ENCODE measurements at regions not wholly inside any gene's neighbourhood (a gene's known extent, or its start where the extent isn't known, plus 50 kb on each side); places are given as distances from the start of the nearest gene placed in this dataset.

DNA sequence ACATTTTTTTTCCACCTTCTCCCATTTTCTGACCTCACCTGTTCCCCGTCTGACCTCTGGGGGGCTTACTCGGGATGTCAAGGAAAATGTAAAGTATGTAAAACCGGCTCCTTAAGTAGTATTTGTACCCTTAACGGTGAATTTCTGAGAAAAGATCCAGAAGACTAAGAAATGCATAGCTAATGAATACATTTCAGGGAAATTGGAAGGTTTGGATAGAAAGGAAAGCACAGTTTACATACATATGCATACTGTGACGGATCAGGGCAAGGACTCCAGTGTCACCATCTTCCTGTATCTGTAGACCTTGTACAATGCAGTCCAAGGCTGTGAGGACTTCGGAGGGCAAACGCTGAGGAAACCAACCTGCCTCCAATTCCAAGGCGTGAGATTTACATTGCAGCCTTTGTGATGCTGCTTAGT lies 2185.9 kb upstream of the TENM3 start:
- no peak for DNase-seq (ENCODE audit: low read depth)

DNA sequence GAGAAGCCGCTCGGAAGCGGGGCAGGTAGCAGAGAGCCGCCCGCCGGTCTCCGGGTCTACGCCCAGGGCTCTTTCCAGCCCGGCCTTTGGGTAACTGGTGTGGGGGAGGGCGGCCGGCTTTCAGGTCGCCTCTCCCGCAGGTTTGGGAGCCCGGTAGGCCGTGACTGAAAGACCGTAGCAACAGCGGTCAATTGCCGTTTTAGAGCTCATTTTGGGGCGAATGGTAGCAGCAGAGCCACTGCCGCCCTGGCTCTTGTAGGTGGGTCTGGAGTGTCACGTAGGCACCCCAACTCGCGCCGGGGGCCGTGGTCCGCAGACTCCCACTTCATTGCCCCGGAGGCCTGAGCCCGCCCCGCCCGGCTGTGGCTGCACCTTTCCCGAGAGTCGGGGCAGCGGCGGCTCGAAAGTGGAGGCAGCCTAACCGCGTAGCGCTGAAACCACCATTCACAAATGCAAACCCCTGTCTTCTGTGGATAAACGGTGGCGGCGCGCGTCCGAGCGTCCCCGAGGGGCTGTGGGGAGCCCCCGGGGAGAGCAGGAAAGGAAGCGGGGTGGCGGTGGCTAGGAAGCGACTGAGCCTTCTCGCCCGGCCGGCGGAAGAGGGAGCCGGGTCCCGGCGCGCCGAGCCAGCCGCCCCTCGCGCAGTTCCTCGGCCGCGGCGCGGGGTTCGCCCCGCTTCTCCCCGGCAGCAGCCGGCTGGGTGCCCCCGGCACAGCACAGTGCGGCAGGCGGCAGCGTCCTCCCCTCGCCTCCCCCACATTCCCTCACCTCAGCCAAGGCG lies 2185.1 kb upstream of the TENM3 start:
- no peak for DNase-seq (ENCODE audit: low read depth)

- DNase-seq (ENCODE audit: low read depth) = no peak
These were observed 2184.4 kb upstream of the TENM3 start for GRCh38 chr4:180058691-180059215.

DNA sequence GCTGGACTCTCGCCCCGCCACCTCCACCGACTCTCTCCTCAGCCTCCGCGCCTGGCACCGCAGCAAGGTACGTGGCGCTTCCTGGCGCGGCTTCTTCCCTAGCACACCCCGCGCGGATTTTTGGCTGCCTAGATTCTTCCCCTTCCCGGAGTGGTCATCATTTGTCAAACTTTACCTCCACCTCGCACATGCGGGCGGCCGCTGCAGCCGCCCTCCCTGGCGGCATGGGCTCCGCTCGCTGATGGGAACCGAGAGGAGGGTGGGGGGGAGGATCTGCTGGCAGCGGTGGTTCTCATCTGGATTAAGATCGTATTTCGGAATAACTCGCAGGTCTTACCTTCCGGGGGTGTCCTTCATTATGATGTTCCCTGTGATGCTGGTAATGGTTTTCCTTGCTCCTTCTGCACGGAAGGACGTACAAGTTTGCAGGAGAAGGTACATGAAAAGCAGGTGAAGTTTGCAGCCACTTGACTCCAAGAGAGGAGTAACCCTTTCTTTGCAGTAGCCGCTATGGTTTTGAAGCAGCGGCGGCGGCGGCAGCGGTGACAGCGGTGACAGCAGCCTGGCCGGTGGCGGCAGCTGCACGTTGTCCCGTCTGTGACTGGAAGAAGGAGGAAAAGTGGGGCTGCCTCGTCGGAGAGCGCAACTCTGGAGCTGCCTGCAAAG lies 2183.9 kb upstream of the TENM3 start:
- DNase-seq (ENCODE audit: low read depth) = no peak

DNA sequence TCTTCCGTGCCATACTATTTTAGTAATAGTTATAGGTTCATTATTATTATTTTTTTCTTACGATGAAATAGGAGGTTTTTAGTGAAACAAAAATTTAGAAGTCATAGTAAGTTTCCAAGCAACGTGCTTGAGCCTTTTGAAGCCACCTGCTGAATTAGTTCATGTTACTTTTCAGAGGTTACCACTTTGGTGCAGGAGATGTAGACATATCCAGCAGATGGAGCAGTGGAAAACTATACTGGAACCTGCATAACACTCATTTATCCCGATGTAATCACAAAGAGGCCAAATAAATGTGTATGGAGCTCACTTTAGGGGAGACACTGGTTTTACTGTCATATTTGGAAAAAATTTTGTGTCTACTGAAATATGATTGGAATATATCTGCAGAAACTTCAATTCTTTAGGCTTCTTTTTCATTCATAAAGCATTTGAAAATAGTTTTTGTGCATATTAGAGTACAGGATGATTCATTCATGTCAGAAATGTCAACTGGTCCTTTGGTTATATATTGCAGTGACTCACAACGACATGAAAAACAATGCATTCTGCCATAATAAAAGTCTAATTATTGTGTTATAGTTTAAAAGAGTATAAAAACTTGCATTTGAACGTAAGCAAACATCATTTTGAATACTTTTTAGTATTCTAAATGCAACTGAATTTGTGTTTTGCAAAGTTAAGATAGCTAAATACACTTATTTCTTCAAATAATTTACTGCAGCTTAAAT lies 2182.9 kb upstream of the TENM3 start:
- no peak for DNase-seq (ENCODE audit: low read depth)

GRCh38 chr4:180081072-180081471 lies 2162.1 kb upstream of the TENM3 start:
- no peak for DNase-seq (ENCODE audit: low read depth)

DNA sequence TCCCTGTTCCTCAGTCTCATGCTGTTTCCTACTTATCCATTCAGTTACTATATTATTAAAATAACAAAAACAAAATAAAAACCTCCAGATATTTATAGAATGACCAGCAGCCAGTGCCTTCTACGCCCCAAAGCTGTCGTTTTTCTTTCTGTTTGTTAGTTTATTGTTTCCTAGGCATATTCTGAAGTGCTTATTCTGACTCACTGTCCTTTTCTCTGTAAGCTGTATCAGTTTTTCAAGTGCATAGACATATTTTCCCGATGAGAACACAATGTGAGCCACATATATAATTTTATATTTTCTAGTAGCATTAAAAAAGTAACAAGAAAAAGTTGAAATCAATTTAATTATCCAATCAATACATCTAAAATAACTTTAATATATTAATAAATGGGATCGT lies 2158.6 kb upstream of the TENM3 start:
- no peak for DNase-seq (ENCODE audit: low read depth)

DNA sequence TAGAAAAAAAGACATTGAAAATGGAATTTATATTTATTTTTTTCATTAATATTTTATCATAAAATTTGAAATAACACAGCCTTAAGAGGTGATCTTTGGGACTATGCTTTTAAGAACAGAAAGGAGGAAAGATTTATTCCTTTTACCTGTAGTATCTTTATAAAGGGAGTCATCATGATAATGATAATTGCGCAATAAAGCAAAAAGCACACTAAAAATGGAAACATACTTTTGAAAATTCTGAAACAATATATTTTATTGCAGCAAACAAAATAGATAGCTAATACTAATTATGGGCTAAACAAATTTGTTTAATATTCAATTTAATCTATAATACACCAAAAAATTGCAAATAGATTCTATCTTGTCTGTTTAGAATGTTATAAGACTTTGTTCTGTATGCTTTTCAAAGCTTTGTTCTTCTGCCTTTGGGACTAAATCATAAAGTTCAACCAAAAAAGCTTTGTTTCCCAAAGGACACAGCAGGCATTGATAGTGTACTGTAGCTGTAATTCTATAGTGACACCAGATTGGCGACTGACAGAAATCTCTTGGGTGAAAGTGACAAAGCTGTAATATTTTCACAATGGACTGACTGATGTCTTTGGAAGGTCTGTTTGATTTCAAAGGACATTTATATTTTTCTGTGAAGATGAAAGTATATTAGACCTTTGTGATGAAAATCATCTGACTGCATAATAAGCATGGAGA lies 2156.6 kb upstream of the TENM3 start:
- no peak for DNase-seq (ENCODE audit: low read depth)

DNA sequence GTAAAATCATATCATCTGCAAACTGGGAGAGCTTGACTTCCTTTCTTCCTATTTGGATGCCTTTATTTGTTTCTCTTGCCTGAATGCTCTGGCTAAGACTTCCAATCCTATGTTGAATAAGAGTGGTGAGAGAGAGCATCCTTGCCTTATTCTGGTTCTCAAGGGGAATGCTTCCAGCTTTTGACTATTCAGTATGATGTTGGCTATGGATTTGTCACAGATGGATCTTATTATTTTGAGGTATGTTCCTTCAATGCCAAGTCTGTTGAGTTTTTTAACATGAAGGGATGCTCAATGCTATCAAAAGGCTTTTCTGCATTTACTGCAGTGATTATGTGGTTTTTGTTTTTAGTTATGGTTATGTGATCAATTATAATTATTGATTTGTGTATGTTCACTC lies 2144.6 kb upstream of the TENM3 start:
- no peak for DNase-seq (ENCODE audit: low read depth)

DNA sequence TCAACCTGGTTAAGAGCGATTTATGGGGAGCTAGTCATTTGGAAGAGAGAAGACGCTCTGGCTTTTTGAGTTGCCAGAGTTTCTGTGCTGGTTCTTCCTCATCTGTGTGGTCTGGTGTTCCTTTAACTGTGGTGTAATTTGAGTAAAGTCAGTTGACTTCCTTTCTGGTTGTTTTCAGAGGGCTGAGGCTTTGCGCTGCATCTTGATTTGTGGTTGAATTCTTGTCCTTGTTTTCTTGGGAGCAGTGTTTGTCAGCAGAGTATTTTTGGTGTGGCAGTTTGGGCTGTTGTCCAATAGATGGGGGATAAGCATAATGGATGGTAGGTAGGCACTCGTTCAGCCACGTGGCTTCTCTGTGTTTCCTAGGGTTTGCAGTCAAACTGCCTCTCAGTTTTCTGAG lies 2143.2 kb upstream of the TENM3 start:
- DNase-seq (ENCODE audit: low read depth) = no peak

DNA sequence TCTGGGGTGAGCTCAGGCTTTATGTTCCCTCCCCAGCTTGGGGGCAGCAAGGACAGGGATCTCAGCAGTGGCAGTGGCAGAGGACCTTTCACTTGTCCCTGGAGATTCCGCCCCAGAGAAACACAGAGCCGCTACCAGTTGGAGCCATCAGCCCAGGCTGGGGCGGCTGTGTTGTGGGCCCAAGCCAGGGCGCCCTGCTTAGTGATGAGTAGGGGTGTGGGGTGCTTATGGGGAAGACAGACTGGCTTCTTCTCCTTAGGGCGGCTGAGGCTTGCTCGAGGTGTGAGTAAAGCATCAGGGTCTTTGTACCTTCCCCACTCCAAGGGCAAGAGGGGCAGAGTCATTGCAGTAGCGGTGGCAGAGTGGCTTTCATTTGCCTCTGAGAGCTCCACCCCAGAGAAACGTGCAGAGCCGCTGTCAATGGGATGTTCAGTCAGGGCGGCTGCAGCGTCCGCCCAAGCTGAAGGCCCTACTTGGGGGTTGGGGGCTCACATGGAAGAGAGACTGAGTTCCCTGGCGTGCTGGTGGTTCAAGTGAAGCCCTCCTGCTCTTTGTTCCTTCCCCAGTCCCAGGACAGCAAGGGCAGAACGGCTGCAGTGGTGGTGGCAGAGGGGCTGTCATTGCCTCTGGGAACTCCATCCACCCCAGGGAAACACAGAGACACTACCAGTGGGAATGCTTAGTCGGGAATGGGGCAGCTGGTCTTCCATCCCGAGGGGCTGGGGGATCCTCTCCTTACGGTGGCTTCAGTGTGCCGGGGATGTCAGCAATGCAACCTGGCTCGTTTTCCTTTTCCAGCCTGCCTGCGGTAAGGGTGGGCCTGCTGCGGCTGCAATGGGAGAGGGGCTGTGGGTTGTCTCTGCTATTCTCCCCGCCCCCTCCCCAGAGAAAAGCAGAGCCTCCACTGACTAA lies 2142.5 kb upstream of the TENM3 start:
- no peak for DNase-seq (ENCODE audit: low read depth)

DNA sequence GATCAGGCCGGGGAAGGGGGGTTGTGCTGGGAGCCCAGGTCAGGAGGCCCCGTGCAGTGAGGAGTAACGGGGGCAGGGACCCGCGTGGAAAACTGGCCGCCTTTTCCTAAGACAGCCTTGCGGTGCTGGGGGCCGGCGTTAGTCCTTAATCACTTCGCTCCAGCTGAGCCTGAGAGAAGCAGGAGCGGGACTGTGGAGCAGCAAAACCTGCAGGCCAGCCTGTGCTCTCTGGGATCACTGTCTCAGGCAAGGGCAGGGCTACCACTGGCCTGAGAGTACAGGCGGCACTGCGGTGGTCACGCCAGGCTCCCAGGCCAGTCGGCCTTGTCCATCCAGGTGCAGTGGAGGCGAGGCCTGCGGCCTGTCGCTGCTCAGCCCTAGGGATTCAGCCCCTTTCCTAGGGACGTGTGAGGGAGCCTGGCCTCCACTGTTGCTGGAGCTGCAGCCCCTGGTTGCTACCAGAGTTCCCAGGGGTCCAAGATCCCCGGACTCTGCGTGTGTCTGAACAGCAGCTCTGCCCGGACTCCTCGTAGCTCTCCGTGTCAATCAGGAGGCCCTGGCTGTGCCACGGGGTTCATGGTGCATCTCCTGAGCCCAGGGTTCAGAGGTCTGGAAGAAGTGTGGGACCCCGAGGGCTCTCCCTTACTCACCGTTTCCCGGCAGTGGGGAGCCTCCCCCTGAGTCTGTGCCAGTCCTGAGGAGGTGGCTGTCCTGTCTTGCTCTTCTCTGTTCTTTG lies 2141.7 kb upstream of the TENM3 start:
- no peak for DNase-seq (ENCODE audit: low read depth)

DNA sequence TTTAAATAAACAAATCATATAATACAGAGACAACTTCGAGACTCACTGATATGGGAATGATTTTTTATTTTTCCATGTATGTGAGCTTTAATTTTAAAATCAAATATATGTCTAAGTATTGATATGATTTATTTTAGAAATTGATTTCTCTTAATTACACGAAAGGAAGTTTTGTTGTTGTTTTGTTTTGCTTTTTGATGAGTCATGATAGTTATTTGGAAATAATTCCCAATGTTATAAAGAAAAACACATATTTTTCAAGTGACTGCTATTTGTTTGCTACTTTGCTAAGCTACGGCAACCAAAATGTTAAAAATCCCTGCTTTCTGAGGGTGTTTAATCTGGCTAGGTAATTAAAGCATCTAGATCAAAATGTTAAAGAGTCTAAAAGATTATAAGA lies 2139.4 kb upstream of the TENM3 start:
- no peak for DNase-seq (ENCODE audit: low read depth)

DNA sequence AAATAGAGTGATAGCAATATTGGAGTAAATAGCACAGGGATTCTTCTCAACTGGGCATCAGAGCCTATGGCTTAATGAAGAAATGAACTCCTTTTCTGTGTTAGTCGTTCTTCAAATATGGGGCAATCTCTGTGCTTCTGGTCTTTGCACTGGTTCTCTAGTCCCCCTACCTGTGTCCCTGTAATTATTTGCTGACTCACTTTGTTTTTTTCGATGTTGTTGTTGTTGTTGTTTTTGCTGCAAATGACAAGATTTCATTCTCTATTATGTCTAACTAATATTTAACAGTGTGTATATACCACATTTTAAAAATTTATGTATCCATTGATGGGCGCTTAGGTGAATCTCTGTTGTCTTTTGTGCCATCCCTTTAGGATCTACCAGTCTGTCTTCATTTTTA lies 2137.8 kb upstream of the TENM3 start:
- DNase-seq (ENCODE audit: low read depth) = no peak

- DNase-seq (ENCODE audit: low read depth) = no peak
These were observed 2137.1 kb upstream of the TENM3 start for GRCh38 chr4:180106122-180106521.

DNA sequence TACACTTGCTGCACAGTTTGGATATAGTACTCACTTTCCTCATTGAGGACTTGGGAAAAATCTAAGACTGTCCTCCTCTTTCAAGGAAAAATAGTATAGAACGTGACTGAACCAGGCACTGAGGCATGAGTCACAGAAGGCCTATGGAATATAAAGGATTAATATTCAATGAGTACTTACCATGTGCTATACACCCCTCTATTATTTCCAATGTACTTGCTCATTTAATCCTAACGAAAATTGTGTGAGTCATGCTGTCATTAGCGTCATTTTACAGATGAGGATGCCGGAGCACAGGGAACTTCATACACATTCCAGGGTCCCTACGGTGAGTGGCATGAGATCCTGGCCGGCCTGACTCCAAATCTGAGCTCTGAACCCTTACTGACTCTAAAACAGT lies 2136.2 kb upstream of the TENM3 start:
- no peak for DNase-seq (ENCODE audit: low read depth)

DNA sequence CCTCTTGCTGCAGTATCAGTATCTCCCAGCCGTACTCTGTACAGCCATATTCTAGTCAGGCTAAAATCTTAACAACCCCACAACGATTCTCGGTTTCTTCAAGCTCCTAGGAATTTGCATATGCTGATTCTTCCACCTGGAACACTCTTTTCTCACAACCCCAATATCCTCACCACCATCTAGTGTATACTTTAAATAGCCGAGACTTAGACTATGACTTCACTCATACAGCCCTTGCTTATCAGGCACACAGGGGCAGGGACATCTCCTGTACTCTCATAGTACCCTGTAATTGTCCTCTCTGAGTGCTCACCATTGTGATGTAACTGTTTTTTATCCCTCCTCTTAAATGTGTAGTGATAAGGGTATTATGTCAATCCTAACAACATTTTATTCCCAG lies 2126.4 kb upstream of the TENM3 start:
- DNase-seq (ENCODE audit: low read depth) = no peak

DNA sequence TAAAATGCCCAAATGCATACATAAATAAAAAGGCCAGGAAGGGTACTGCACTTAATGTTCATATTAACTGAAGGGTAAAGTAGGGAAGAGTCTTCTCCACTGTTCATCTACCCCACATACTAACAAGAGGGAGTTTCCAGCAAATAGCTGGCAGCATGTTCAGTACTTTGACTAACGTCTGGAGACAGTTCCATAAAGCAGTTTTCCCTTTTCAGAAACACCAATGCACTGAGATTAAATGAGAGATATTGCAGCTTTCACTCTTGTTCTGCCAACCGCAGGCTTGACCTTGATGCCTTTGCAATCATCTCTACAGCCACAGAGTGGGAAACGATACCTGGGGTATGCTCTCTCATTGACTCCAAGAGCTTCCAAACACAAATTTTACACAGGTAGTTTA lies 2123.1 kb upstream of the TENM3 start:
- DNase-seq (ENCODE audit: low read depth) = no peak

GRCh38 chr4:180134091-180134866 lies 2108.9 kb upstream of the TENM3 start:
- no peak for DNase-seq (ENCODE audit: low read depth)

DNA sequence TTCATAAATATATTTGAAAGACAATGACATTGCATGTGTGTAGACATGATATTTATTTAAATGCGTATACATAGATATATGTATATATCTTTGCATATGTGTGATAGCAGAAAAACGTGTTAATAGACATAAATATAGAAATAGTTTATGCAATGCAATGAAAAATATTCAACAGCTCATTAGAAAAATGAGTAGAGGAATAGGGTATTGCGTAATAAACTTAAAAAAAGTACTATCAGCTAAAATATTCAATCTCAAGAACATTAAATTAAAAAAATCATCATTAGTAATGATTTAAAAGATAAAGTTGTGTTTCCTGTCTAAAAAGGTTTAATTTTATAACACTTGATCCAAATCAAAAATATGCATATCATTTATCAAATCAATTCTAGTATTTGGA lies 2101.5 kb upstream of the TENM3 start:
- no peak for DNase-seq (ENCODE audit: low read depth)
